ENCODE measurements at regions not wholly inside any gene's neighbourhood (a gene's known extent, or its start where the extent isn't known, plus 50 kb on each side); places are given as distances from the start of the nearest gene placed in this dataset.

DNA sequence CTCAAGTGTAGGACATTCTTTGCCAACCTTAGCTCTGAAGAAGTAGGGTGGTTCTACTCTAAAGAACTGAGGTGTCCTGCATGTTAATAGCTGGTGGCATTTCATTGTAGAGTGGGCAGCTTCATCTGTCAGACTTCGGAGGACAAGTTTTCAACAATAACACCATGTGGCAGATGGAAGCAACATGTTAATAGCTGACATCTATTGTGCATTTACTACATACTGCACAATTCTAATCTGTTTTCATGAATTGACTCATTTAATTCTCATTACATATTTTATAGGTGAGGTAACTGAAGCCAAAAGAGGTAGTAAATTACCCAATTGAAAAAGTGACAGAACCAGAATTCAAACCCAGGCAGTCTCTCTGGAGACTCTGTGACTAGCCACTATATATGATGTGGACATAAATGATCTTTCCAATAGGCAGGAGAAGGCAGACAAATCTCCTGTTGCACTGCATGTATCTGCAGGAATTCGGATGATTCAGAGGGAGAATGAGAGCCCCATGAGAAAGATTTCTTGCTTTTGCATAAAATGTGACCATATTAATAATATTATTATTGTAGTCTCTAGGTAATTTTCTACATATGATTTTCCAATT, 137.2 kb upstream of the E2F7 start:
- no TSS peak for BruUV-seq (replicated peaks)
- Mint-ChIP-seq H3K27ac (ENCODE audit: unreplicated experiment) (no peak overlapping the region), H3K4me1 (ENCODE audit: low read depth, unreplicated experiment) (no peaks in the 10 kb centered on the region), H3K36me3 (ENCODE audit: insufficient read depth, unreplicated experiment) (no peaks in the 10 kb centered on the region), H3K27me3 (ENCODE audit: unreplicated experiment) (no peaks in the 10 kb centered on the region), H3K4me3 (ENCODE audit: low read depth, unreplicated experiment) (no peak overlapping the region), H3K9me3 (ENCODE audit: low read depth, unreplicated experiment) (no peaks in the 10 kb centered on the region)
- TF ChIP-seq, protein P1, sequence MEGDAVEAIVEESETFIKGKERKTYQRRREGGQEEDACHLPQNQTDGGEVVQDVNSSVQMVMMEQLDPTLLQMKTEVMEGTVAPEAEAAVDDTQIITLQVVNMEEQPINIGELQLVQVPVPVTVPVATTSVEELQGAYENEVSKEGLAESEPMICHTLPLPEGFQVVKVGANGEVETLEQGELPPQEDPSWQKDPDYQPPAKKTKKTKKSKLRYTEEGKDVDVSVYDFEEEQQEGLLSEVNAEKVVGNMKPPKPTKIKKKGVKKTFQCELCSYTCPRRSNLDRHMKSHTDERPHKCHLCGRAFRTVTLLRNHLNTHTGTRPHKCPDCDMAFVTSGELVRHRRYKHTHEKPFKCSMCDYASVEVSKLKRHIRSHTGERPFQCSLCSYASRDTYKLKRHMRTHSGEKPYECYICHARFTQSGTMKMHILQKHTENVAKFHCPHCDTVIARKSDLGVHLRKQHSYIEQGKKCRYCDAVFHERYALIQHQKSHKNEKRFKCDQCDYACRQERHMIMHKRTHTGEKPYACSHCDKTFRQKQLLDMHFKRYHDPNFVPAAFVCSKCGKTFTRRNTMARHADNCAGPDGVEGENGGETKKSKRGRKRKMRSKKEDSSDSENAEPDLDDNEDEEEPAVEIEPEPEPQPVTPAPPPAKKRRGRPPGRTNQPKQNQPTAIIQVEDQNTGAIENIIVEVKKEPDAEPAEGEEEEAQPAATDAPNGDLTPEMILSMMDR (IDR thresholded peaks at IDR 0.05; ENCODE audit: unreplicated experiment), result no peak
- DNase-seq, result no peak
- intact Hi-C loops (cut with micrococcal nuclease; ENCODE audit: unreplicated experiment), result no loop called here
- CTCF ChIA-PET, result no interaction called here

DNA sequence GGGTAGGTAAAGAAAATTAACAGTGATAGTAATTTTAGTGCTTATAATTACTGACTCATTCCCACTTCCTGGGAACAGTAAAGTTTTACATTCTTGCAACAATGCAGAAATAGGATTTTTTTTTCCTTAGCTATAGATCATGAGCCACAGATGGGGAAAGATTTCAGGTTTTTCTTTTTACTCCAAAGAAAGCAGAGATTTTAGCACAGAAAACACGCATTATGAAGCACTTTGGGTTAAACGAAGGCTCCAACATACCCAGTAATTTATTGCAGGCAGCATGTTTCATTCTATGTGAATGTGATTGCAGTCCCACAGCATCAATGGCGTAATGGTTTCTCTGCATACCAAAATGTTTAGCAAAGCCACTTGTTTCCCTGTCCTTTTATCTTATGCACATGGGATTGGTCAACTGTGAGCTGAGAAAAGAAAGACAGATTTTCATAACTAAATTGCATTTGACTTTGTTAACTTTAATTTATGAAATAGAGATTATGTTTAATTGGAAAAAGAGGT, 124.6 kb upstream of the E2F7 start:
- Mint-ChIP-seq H3K4me1 (ENCODE audit: low read depth, unreplicated experiment) (no peaks in the 10 kb centered on the region), H3K4me3 (ENCODE audit: low read depth, unreplicated experiment) (no peak overlapping the region), H3K27me3 (ENCODE audit: unreplicated experiment) (no peaks in the 10 kb centered on the region), H3K36me3 (ENCODE audit: insufficient read depth, unreplicated experiment) (no peaks in the 10 kb centered on the region), H3K27ac (ENCODE audit: unreplicated experiment) (no peak overlapping the region), H3K9me3 (ENCODE audit: low read depth, unreplicated experiment) (no peaks in the 10 kb centered on the region)
- CTCF ChIA-PET, result no interaction called here
- BruUV-seq (replicated peaks), result no TSS peak
- TF ChIP-seq, protein P1 (IDR thresholded peaks at IDR 0.05; ENCODE audit: unreplicated experiment), result no peak
- intact Hi-C loops (cut with micrococcal nuclease; ENCODE audit: unreplicated experiment), result no loop called here
- no peak for DNase-seq

DNA sequence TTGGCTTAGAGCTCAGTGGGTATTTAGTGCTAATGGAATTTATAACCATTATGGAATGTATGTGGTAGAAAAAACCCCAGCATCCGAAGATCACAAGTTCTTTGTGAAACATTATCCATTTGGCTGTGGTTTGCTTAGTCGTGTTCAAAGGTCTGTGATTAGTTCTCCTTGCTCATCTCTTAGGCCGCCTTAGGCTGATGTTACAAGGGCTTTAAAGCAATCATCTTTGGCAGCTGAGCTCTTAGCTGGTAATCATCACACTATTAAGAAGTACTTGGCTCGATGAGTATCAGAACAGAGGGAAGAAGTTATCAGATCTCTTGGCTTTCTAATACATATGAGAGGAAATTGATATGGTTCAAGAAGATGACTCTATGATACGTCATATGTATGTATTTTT, 124.1 kb upstream of the E2F7 start:
- CTCF ChIA-PET, result no interaction called here
- no peak overlapping the region for H3K27ac Mint-ChIP-seq (ENCODE audit: unreplicated experiment)
- no TSS peak for BruUV-seq (replicated peaks)
- H3K4me1 Mint-ChIP-seq (ENCODE audit: low read depth, unreplicated experiment), result no peaks in the 10 kb centered on the region
- intact Hi-C loops (cut with micrococcal nuclease; ENCODE audit: unreplicated experiment), result no loop called here
- TF ChIP-seq, protein P1 (IDR thresholded peaks at IDR 0.05; ENCODE audit: unreplicated experiment), result no peak
- H3K9me3 Mint-ChIP-seq (ENCODE audit: low read depth, unreplicated experiment), result no peaks in the 10 kb centered on the region
- no peaks in the 10 kb centered on the region for H3K27me3 Mint-ChIP-seq (ENCODE audit: unreplicated experiment)
- no peaks in the 10 kb centered on the region for H3K36me3 Mint-ChIP-seq (ENCODE audit: insufficient read depth, unreplicated experiment)
- no peak for DNase-seq
- H3K4me3 Mint-ChIP-seq (ENCODE audit: low read depth, unreplicated experiment), result no peak overlapping the region

DNA sequence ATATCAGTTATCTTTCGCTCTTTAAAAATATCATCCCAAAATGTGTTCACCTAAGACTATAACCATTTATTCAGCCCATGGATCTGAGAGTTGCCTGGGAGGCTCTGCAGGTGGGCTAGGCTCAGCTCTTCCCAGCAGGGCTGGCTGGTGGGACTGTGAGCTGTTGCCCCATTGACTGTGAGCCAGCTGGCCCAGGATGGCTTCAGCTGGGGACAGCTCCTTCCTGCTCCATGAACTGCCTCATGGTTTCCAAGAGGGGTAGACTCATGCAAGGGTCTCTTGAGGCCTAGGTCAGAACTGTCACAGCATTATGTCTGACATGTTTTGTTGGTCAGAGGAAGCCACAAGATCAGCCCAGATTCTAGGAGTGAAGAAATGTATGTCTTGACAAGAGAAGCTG, 114.1 kb upstream of the E2F7 start:
- Mint-ChIP-seq H3K9me3 (ENCODE audit: low read depth, unreplicated experiment) (no peaks in the 10 kb centered on the region), H3K27ac (ENCODE audit: unreplicated experiment) (no peak overlapping the region), H3K27me3 (ENCODE audit: unreplicated experiment) (no peaks in the 10 kb centered on the region), H3K36me3 (ENCODE audit: insufficient read depth, unreplicated experiment) (no peaks in the 10 kb centered on the region), H3K4me3 (ENCODE audit: low read depth, unreplicated experiment) (no peak overlapping the region), H3K4me1 (ENCODE audit: low read depth, unreplicated experiment) (no peaks in the 10 kb centered on the region)
- BruUV-seq (replicated peaks), result no TSS peak
- intact Hi-C loops (cut with micrococcal nuclease; ENCODE audit: unreplicated experiment), result no loop called here
- CTCF ChIA-PET, result no interaction called here
- DNase-seq, result no peak
- TF ChIP-seq, protein P1 (IDR thresholded peaks at IDR 0.05; ENCODE audit: unreplicated experiment), result no peak
